Testis (tissue), 2 donors: ENCODE measurements at regions not wholly inside any gene's neighbourhood (a gene's known extent, or its start where the extent isn't known, plus 50 kb on each side); places are given as distances from the start of the nearest gene placed in this dataset.

Source experiments
- POLR2A ChIP-seq: fragments of 450-650 bp; IDR thresholded peaks from one replicate; pipeline ENCODE4 v1.6.1; 2017; ENCODE audit warnings: antibody characterized with exemption, mild to moderate bottlenecking, moderate library complexity
- TF ChIP-seq, protein P1 (sequence below), 3 experiments: fragments of 450-650 bp in 2 of 3; fragments of 200-600 bp in 1 of 3; sonication (generic) in 1 of 3; IDR thresholded peaks; one replicate each; pipeline ENCODE4 v1.5.1; 2016 to 2019; ENCODE audit warnings: antibody characterized with exemption in 3 of 3, mild to moderate bottlenecking in 2 of 3, moderate library complexity in 1 of 3

DNA sequence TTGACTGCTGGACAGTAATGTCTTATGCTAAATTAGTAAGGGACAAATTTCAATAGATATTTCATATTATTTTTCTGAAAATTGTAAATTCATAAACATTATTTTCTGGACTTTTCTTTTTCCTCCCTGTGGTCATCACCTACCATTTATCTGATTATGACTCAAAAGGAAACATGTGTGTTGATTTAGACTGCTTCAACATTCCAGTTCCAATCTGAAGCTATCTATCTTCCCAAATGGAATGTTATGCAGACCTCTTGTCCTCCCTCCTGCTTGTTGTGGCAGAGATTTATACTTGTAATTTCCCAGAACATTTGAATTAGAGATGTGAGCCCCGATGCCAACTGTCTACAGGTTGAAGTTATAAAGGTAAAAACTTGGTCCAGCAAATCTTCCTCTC is 803.4 kb downstream of the TUSC7 start:
- TF ChIP-seq, protein P1, sequence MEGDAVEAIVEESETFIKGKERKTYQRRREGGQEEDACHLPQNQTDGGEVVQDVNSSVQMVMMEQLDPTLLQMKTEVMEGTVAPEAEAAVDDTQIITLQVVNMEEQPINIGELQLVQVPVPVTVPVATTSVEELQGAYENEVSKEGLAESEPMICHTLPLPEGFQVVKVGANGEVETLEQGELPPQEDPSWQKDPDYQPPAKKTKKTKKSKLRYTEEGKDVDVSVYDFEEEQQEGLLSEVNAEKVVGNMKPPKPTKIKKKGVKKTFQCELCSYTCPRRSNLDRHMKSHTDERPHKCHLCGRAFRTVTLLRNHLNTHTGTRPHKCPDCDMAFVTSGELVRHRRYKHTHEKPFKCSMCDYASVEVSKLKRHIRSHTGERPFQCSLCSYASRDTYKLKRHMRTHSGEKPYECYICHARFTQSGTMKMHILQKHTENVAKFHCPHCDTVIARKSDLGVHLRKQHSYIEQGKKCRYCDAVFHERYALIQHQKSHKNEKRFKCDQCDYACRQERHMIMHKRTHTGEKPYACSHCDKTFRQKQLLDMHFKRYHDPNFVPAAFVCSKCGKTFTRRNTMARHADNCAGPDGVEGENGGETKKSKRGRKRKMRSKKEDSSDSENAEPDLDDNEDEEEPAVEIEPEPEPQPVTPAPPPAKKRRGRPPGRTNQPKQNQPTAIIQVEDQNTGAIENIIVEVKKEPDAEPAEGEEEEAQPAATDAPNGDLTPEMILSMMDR (IDR thresholded peaks at IDR 0.05) = no peak
- TF ChIP-seq POLR2A = no peak
